Fibroblast of skin of right quadriceps (primary cell): ENCODE measurements at regions not wholly inside any gene's neighbourhood (a gene's known extent, or its start where the extent isn't known, plus 50 kb on each side); places are given as distances from the start of the nearest gene placed in this dataset.

ENCODE experiments used
- DNase-seq: peaks from one replicate; pipeline ENCODE4 v3.0.0-alpha.2; 2013

GRCh38 chr4:123893011-123893981 is 496.7 kb downstream of the SPRY1 start:
- peak; percentile 44 for DNase-seq

- DNase-seq, result no peak
Measured at GRCh38 chr4:123896446-123897071, 500.0 kb downstream of the SPRY1 start.

DNA sequence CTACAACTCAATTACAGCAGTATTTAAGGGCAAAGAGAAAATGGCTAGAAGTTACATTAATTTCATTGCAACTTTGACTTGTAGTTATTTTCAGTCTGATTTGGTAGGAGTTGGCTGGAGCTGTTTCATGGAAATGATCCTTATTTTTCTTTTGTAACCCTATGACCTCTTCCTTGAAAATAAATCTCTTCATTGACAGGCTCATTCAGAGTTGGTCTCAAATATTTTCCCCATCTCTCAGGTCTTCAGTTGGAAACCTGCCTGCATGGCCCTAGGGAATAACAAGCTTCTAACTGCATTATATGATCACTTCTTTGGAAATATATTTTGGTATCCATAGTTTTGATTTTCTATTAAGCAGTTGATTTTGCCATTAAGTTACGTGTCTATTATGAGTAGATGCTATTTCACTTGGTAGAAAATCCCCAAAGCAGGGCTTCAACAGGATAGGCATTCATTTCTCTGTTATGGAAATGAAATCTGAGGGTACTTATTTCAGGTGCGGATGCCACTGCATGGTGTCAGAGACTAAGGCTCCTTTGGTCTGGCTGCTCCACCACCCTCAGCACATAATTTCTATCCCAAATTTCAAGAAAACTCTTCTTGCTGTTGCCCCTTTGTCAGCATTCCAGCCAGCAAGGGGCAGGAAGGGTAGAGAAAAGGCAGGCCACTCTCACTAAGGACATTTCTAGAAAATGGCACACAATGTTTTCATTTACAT is 502.5 kb downstream of the SPRY1 start:
- no peak for DNase-seq

DNA sequence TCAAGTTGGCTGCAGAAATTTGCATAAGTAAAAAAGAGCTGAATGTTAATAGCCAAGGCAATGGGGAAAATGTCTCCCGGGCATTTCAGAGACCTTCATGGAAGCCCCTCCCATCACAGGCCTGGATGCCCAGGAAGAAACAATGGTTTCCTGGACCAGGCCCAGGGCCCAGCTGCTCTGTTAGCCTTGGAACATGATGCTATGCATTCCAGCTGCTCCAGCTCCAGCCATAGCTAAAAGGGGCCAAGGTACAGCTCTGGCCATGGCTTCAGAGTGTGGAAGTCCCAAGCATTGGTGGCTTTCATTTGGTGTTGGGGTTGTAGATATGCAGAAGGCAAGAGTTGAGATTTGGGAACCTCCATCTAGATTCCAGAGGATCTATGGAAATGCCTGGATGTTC is 508.3 kb downstream of the SPRY1 start:
- no peak for DNase-seq

DNA sequence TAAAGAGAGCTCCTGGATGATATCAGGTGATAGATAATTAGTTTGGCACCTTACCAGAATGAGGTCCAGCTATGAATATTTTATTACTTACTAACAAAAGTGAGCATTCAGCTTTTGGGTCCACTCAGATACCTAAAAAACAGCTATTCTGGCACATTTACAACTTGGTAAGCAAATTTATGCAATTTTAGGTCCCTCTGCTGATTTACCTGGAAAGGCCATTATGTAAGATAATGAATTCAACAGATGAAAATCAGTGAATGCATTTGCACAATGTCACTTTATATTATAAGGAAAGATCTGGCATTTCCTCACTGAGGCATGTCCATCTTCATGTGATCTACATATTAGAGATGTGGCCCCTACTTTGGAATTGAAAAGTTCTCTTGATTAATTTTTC is 517.0 kb downstream of the SPRY1 start:
- no peak for DNase-seq

DNA sequence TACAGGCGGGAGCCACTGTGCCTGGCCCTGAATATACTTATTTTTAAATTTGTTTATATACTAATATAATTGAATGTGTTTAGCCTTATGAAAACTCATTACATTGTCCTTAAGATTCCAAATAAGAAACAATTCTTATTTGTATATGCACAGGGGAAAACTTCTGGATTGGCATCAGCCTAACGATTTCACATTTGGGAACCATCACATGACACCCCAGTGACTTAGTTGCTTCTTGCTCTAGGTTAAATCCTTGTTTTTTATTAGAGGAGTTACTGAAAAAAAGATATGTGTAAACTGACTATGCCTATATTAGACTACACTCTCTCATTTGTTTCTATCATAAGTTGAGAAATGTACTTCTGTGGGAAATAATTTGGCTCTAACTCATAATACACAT is 520.2 kb downstream of the SPRY1 start:
- no peak for DNase-seq

DNA sequence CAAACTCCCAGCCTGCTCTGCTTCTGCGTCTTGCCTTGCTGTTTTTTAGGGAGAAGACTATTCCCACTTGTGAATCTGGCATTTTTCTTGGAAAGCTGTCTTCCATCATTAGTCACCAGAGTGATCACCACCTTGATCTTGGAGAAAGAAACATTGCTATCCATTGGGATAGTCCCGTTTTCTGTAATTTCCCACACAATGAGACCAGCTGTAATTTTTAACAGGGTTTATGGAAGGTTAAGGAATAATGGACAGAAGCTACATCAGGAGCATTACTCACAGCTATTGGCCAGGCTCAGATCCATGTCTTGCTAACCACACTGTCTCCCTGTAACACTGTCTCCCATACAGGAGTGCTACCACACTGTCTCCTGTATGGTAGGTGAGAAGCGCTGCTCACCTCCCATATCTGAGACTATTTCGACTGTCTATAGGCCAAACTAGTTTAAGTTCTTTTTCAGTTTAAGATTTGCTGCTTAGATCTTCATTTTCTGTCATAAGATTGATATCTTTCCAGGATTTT is 523.0 kb downstream of the SPRY1 start:
- no peak for DNase-seq

GRCh38 chr4:123921339-123921738 is 524.7 kb downstream of the SPRY1 start:
- no peak for DNase-seq

GRCh38 chr4:123922847-123923246 is 526.3 kb downstream of the SPRY1 start:
- peak; percentile 38 for DNase-seq

DNA sequence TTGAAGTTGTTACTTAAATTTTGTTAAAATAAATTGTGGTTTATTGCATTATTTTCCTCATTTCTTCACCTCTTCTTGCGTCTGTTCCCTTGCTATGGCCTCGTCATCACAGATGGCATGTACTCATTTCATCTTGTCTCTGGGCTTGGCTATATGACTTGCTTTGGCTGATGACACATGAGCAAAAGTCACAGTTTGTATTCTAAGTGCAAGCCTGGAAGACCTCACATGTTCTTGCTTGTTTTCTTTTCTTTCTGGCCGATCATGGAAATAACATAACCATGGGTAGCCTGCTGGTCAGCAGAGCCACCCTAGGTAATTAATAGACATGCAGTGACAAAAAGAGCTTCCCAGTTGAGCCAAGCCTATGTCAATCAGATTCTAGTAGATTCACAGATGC is 527.9 kb downstream of the SPRY1 start:
- peak; percentile 9 for DNase-seq

- no peak for DNase-seq
Measured at GRCh38 chr4:123929565-123929964, 533.0 kb downstream of the SPRY1 start.

DNA sequence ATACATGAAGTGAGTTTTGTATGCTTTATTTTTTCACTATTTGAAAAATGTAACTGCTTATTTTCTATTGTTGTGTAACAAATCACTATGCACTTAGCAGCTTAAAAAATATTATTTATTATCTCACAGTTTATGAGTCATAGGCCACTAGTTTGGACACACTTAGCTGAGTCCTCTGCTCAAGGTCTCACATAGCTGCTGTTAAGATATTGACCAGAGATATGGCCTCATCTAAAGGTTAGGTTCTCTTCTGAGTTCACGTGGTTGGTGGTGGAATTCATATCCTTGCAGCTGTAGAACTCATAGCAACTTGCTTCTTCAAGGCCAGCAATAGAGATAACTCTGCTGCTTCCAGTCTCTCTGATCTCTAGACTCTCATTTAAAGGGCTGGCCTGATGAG is 534.4 kb downstream of the SPRY1 start:
- DNase-seq, result no peak

DNA sequence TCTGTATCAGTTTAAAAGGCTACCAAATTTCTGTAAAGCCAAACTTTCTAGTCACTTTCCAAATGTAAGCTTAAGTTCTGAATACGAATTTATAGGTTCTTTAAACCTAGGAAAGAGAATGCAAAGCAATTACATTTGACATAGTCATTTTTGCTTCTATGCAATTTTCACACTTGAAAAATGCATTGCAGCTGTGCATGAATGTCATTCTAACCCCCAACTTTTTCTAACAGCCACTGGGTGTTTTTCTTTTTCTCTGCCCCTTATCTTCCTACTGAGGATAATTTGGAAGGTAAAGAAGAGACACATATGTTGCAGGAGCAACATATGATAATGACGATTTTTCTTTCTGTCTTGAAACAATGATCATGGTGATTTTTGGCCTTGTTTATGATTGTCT is 537.5 kb downstream of the SPRY1 start:
- DNase-seq, result no peak

DNA sequence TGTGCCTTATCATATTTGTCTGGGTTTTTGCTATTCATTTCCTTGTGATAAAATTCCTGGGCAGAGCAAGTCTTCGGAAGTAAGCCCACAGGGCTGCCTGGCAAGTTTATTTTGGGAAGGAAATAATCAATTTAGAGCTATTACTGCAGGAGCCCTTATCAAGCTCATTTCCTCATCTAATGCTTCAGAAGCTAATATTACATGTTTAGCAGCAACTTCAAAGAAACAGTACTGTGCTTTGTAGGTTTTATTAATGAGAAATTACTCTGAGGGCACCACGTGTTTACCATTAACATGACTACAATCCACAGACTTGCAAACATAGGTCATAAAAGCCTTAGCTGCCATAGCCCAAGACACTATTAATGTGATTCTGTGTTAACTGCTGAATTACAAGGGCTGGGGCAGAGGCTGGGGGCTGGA is 540.0 kb downstream of the SPRY1 start:
- no peak for DNase-seq

DNA sequence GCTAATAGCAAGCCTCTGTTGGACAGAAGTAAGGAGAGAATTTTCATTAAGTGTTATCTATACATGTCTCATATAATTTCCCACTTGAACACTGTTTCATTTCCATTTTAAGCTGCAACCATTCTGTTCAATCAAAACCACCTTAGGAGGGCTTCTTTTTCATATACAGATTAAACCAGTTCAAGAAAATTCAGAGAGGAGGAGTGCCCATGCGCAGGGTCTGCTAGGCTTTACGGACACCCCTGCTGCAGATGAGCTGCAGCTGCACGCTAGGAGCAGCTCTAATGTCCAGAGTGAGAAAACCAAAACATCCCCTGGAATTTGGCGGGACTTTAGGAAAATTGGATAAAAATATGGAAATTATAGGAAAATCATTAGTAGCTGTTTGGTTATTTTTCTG is 541.0 kb downstream of the SPRY1 start:
- no peak for DNase-seq

DNA sequence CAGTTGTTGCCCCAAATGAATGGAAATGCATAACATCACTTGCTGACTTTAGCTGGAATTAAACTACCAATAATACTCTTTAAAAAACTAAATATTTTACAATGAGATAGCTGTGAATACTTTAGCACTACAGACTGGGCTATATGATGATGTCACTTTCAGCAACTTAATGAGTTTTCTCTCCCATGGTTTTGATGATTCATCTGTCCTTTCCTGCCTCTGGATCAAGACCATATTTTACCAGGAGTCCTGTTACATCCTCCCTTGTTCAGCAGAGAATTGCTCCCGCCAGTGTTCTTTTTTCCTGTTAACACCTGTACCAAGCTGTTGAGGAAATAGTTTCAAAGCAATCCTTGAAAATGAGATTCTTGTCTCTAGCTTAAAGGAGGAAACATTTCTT is 543.0 kb downstream of the SPRY1 start:
- peak; percentile 87 for DNase-seq

DNA sequence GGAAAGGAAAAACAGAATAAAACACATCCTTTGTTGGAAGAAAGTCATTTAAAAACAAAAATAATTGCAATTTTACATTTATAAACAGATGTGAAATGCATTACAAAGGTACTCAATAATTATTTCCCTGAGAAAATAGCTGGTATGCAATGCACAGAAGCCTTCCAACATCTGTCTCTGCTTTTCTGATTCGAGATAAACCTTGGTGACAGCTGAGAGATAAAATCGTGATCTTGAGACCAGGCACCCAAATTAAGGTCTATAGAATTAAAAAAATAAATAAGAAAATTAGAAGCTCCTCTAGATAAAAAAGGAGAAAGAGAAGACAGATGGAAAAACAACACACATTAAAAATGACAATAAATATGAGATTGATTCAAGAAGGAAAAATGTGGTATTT is 544.0 kb downstream of the SPRY1 start:
- no peak for DNase-seq

DNA sequence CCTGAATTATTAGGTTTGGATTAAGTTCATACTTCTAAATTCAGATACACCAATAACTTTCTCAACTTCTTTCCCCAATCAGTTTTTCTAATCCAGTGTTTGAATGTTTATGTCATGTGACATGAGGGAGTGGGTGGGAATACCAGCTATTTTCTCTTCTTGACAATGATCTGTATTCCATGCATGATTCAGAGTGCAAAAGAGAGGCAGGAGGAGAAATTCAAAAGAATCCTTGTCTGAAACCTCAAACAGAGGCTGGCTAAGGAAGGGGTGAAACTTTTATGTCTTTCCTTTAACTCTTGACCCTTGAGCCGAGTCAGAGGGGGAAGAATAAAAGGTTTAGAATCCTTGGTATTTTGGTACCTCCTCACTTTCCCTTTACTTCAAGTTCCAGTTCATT is 544.7 kb downstream of the SPRY1 start:
- peak; percentile 39 for DNase-seq

GRCh38 chr4:123943976-123944375 is 547.4 kb downstream of the SPRY1 start:
- no peak for DNase-seq

DNA sequence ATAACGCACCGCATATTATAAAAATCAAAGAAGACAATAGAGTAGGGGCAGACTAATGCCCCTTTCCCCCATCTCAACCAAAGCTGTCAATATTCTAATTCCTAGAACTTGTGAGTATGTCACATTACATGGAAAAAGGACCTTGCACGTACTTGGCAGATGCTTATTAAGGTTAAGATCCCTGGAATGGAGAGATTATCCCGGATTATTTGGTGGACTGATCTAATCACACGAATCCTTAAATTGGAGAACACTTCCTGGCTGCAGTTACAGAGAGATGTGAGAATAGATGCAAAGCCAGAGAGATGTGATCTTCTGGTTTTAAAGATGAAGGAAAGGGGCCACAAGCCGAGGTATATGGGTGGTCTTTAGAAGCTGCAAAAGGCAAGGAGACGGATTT is 548.7 kb downstream of the SPRY1 start:
- DNase-seq, result no peak

DNA sequence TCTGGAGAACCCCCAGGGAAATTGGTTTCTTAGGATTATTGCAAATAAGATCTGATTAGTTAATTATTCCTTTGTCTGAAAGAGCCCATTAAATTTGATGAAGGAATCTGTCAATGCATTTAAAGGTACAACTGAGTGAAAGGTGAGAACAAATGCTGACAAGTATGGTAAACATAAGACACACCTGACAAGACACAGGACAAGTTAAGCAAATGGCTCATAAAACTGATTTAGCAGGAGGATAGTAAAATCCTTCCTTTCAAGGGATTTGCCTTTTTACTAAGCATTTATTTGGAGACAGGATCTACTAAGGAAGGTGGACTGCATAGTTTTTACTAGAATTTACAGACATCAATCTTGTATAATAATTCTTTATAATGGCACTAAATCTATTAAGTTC is 553.9 kb downstream of the SPRY1 start:
- no peak for DNase-seq

GRCh38 chr4:123952530-123953274 is 556.1 kb downstream of the SPRY1 start:
- peak; percentile 33 for DNase-seq

- no peak for DNase-seq
Measured at GRCh38 chr4:123953566-123953965, 557.0 kb downstream of the SPRY1 start.
